Left lung (tissue), 4 donors: ENCODE measurements at regions not wholly inside any gene's neighbourhood (a gene's known extent, or its start where the extent isn't known, plus 50 kb on each side); places are given as distances from the start of the nearest gene placed in this dataset.

Experiments
- ATAC-seq: fragments of 200-7000 bp; cut with Tn5 transposase; one replicate; pipeline ENCODE4 v1.9.1; 2020; ENCODE audit warnings: moderate library complexity
- DNase-seq, 4 donors: peaks; one replicate each; pipeline ENCODE4 v3.0.0-alpha.2; 2013 to 2020
- H3K27ac ChIP-seq, 2 donors: fragments of 200-600 bp; sonication (generic) in 1 of 2; one replicate each; pipeline versions ENCODE4 v1.5.0 to v1.8.0; 2020 to 2021
- H3K27me3 ChIP-seq, 2 donors: fragments of 200-600 bp; sonication (generic) in 1 of 2; one replicate each; pipeline versions ENCODE4 v1.5.0 to v1.8.0; 2020 to 2021
- H3K36me3 ChIP-seq, 2 donors: fragments of 200-600 bp; sonication (generic) in 1 of 2; one replicate each; pipeline versions ENCODE4 v1.5.0 to v1.8.0; 2020 to 2021
- H3K4me1 ChIP-seq, 2 donors: fragments of 200-600 bp; one replicate each; pipeline ENCODE4 v1.8.0; 2021
- H3K4me3 ChIP-seq, 2 donors: fragments of 200-600 bp; sonication (generic) in 1 of 2; one replicate each; pipeline versions ENCODE4 v1.5.0 to v1.8.0; 2020 to 2021; ENCODE audit warnings: mild to moderate bottlenecking in 1 of 2
- H3K9me3 ChIP-seq, 2 donors: fragments of 200-600 bp; sonication (generic) in 1 of 2; one replicate each; pipeline versions ENCODE4 v1.5.0 to v1.8.0; 2020 to 2021
- CTCF ChIP-seq, 2 donors: fragments of 200-600 bp; sonication (generic) in 1 of 2; IDR thresholded peaks; one replicate each; pipeline versions ENCODE4 v1.5.0 to v1.8.0; 2021; ENCODE audit warnings: antibody characterized with exemption in 2 of 2
- intact Hi-C, 2 donors: fragments of 100-400 bp; cut with DNase I; formaldehyde crosslinking; loops; one replicate each; pipeline versions ENCODE4 v1.11.2 to v1.14.2; 2022
- donor health status: DM: no; HTN: yes; CAD: no.
- donor health status: DM: no; HTN: no; CAD: no.

DNA sequence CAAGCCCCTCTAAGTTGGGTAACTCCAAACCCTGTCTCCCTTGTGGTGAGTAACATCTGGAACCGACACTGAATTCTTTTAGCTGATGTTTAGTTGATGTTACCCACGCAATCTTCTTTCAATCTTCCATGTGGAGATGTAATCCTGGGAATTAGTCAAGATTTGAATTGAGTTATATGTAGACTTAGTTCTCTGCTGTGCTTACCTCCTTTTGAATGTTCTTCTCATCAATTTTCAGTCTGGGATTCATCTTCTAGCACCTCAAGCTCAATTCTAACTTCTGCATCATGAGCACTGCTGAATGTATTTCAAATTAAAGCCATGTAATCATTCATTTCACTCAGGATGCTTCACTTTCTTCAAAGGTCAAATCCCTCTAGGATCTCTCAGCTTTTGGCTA, 270.6 kb downstream of the FAM170A start:
- no peak for TF ChIP-seq CTCF (IDR thresholded peaks at IDR 0.05)
- Histone ChIP-seq H3K36me3 (no peaks in the 10 kb centered on the region), H3K4me3 (no peak overlapping the region), H3K4me1 (peaks cover 0 to 2% of the 10 kb centered on the region in 2 donors), H3K27ac (no peak overlapping the region), H3K9me3 (no peaks in the 10 kb centered on the region), H3K27me3 (no peaks in the 10 kb centered on the region)
- ATAC-seq: no peak
- no peak for DNase-seq
- intact Hi-C loops: no loop called here

DNA sequence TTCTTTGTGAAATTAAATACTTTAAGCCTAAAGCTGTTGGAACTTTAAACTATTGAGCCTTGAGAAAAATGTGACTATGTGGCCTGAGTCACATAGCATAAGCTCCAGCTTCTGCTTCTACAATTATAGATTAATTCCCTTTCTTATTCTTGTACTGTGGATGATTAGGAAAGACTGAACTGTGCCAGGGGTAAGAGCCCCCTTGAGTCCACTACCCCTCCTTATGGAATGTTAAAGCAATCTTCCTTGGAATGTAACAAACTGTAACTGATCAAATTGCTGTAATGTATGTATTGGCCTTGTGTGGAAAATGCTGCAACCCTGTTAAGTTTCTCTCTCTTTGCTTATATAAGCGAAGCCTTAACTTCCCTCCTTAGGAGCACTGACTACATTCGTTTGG, 273.2 kb downstream of the FAM170A start:
- H3K4me3 ChIP-seq: no peak overlapping the region
- peaks cover 0 to 2% of the 10 kb centered on the region in 2 donors for H3K4me1 ChIP-seq
- no peak for TF ChIP-seq CTCF (IDR thresholded peaks at IDR 0.05)
- intact Hi-C loops: no loop called here
- H3K27me3 ChIP-seq: no peaks in the 10 kb centered on the region
- no peak overlapping the region for H3K27ac ChIP-seq
- peaks cover 0 to 3% of the 10 kb centered on the region in 2 donors for H3K9me3 ChIP-seq
- no peaks in the 10 kb centered on the region for H3K36me3 ChIP-seq
- DNase-seq: no peak
- ATAC-seq: no peak

DNA sequence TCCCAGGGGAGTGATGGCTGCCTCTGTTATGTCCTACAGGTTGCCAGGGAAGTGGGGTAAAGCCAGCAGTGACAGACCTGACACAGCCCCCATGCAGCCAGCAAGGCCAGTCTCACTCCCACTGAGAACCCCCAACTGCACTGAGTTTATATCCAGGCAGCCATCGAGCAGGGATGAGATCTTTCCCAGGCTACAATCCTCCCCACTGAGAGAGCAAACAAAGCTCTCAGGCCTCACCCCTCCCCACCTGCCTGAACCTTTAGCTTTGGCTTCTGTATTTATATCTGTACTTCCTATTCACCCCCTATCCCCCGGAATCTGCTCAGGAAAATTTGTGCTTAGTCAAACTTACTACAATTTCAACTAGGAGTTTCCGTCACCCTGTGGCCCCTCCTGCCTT, 284.1 kb downstream of the FAM170A start:
- intact Hi-C loops: no loop called here
- no peaks in the 10 kb centered on the region for H3K4me1 ChIP-seq
- no peak for TF ChIP-seq CTCF (IDR thresholded peaks at IDR 0.05)
- H3K27ac ChIP-seq: no peak overlapping the region
- H3K9me3 ChIP-seq: peaks cover 0 to 15% of the 10 kb centered on the region in 2 donors
- no peak overlapping the region for H3K4me3 ChIP-seq
- no peaks in the 10 kb centered on the region for H3K27me3 ChIP-seq
- ATAC-seq: no peak
- peak in 1 of 4 donors; percentile 13 for DNase-seq
- H3K36me3 ChIP-seq: no peaks in the 10 kb centered on the region

- intact Hi-C loops: no loop called here
- no peak overlapping the region for H3K27ac ChIP-seq
- H3K27me3 ChIP-seq: no peaks in the 10 kb centered on the region
- no peak for DNase-seq
- no peaks in the 10 kb centered on the region for H3K4me1 ChIP-seq
- H3K4me3 ChIP-seq: no peak overlapping the region
- H3K9me3 ChIP-seq: no peaks in the 10 kb centered on the region
- H3K36me3 ChIP-seq: no peaks in the 10 kb centered on the region
- TF ChIP-seq CTCF (IDR thresholded peaks at IDR 0.05): no peak
- ATAC-seq: no peak
These were observed 289.9 kb downstream of the FAM170A start for GRCh38 chr5:119919279-119919678.

DNA sequence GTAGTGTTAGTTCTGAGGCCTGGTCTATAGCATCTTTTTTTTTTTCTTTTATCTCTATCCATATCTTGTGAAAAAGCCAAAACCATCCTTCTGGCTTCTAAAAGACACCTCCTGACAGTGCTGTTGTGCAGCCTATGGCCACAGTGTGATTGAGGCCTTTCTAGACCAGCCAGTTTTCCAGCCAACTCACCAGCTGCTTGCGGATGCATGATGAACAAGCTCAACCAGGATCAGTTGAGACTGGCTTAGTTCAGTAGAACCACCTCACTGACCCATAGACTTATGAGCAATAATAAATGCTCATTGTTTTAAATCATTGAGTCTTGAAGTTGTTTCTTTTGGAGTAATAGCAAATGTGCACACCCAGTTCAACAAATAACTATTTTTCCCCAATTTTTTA, 296.9 kb downstream of the FAM170A start:
- no peak for TF ChIP-seq CTCF (IDR thresholded peaks at IDR 0.05)
- no peak overlapping the region for H3K4me3 ChIP-seq
- H3K36me3 ChIP-seq: no peaks in the 10 kb centered on the region
- no peak overlapping the region for H3K27ac ChIP-seq
- H3K9me3 ChIP-seq: no peaks in the 10 kb centered on the region
- ATAC-seq (no peak), DNase-seq (no peak)
- H3K27me3 ChIP-seq: no peaks in the 10 kb centered on the region
- H3K4me1 ChIP-seq: no peaks in the 10 kb centered on the region
- intact Hi-C loops: no loop called here
